H1 (cell line): ENCODE measurements at regions not wholly inside any gene's neighbourhood (a gene's known extent, or its start where the extent isn't known, plus 50 kb on each side); places are given as distances from the start of the nearest gene placed in this dataset.

Experiments used
- CTCF ChIA-PET: fragments of 300-600 bp; sonication (Branson Sonifier 250); formaldehyde crosslinking; loops from one replicate; lab custom pipeline; 2021; ENCODE audit not compliant: partially characterized antibody; lab: Charles Lee
- POLR2A ChIA-PET: fragments of 300-600 bp; sonication (Branson Sonifier 250); formaldehyde crosslinking; loops from one replicate; lab custom pipeline; 2021; ENCODE audit warnings: inconsistent platforms; ENCODE audit not compliant: partially characterized antibody; lab: Charles Lee
- DNase-seq, 2 experiments: peaks; one replicate each; pipeline versions ENCODE4 v3.0.0 to v3.0.0-alpha.2; 2010 to 2022; ENCODE audit warnings: low spot score in 2 of 2, low read depth in 1 of 2, mixed read lengths in 1 of 2
- FAIRE-seq: peaks from 2 replicates; lab custom pipeline; 2011; peaks lifted over from hg19 to GRCh38; lab: Jason Lieb, UNC
- H2AFZ ChIP-seq: 2 replicates; pipeline ENCODE4 v1.8.1; 2012; ENCODE audit warnings: low read length, inconsistent platforms
- H2AK5ac ChIP-seq: 2 replicates; pipeline ENCODE4 v1.6.1; 2013; ENCODE audit warnings: low read depth, low read length
- H2BK120ac ChIP-seq: replicated peaks from 2 replicates; pipeline ENCODE3; 2013; ENCODE audit warnings: low read depth, low read length, inconsistent platforms
- H2BK12ac ChIP-seq: 2 replicates; pipeline ENCODE4 v1.6.1; 2013; ENCODE audit warnings: low read depth, low read length
- H2BK15ac ChIP-seq: 2 replicates; pipeline ENCODE4 v1.6.1; 2013; ENCODE audit warnings: low read length
- H2BK20ac ChIP-seq: 2 replicates; pipeline ENCODE4 v1.6.1; 2013; ENCODE audit warnings: low read length
- H2BK5ac ChIP-seq: 2 replicates; pipeline ENCODE4 v1.6.1; 2013; ENCODE audit warnings: low read depth, low read length
- H3K14ac ChIP-seq: 2 replicates; pipeline ENCODE4 v1.6.1; 2013; ENCODE audit warnings: inconsistent platforms; ENCODE audit not compliant: insufficient read length
- H3K18ac ChIP-seq: 2 replicates; pipeline ENCODE4 v1.6.1; 2013; ENCODE audit warnings: low read length; ENCODE audit errors: extremely low read depth
- H3K23ac ChIP-seq: 2 replicates; pipeline ENCODE4 v1.6.1; 2013; ENCODE audit warnings: inconsistent platforms; ENCODE audit not compliant: insufficient read length
- H3K23me2 ChIP-seq: 2 replicates; pipeline ENCODE4 v1.6.1; 2013; ENCODE audit warnings: low read depth, low read length
- H3K27ac ChIP-seq: 2 replicates; pipeline ENCODE4 v1.6.1; 2011; ENCODE audit warnings: low read depth, low read length, inconsistent platforms
- H3K27me3 ChIP-seq, 4 experiments: replicated peaks in 1 of 4; 1 replicate in 1 of 4; 2 replicates in 3 of 4; pipeline versions ENCODE4 v1.6.1 to v1.8.1; 2011 to 2013; ENCODE audit warnings: low read length in 3 of 4, mild to moderate bottlenecking in 3 of 4, inconsistent platforms in 2 of 4, mixed read lengths in 2 of 4, moderate library complexity in 1 of 4; ENCODE audit not compliant: control insufficient read depth in 3 of 4, insufficient read depth in 3 of 4; ENCODE audit errors: extremely low read depth in 1 of 4
- H3K36me3 ChIP-seq, 4 experiments: 2 replicates each; pipeline versions ENCODE4 v1.6.1 to v1.8.1; 2011 to 2013; ENCODE audit warnings: mild to moderate bottlenecking in 4 of 4, low read length in 3 of 4, moderate library complexity in 2 of 4, control low read depth in 1 of 4, inconsistent platforms in 1 of 4; ENCODE audit not compliant: insufficient read depth in 4 of 4, control insufficient read depth in 2 of 4
- H3K4ac ChIP-seq: replicated peaks from 2 replicates; pipeline ENCODE3; 2013; ENCODE audit warnings: low read length, low read depth, mixed read lengths, inconsistent platforms; ENCODE audit not compliant: insufficient read length
- H3K4me1 ChIP-seq, 4 experiments: replicated peaks in 1 of 4; 1 replicate in 1 of 4; 2 replicates in 3 of 4; pipeline versions ENCODE4 v1.6.1 to v1.8.1; 2011 to 2013; ENCODE audit warnings: low read length in 3 of 4, inconsistent platforms in 2 of 4, mixed read lengths in 1 of 4; ENCODE audit not compliant: insufficient read depth in 4 of 4, control insufficient read depth in 3 of 4
- H3K4me2 ChIP-seq, 2 experiments: 2 replicates each; pipeline versions ENCODE4 v1.6.1 to v1.8.1; 2011 to 2013; ENCODE audit warnings: low read depth in 2 of 2, low read length in 2 of 2, control low read depth in 1 of 2, inconsistent platforms in 1 of 2, mild to moderate bottlenecking in 1 of 2; ENCODE audit not compliant: insufficient read depth in 1 of 2
- H3K4me3 ChIP-seq, 4 experiments: fragments of 200-600, 300-600 bp in 1 of 4; sonication (generic), shearing (Covaris generic), sonication (Bioruptor Twin) in 1 of 4; 2 replicates each; pipeline versions ENCODE4 v1.5.1 to v1.8.1; 2011 to 2016; ENCODE audit warnings: low read length in 4 of 4, low read depth in 3 of 4, control low read depth in 2 of 4, inconsistent platforms in 2 of 4, mild to moderate bottlenecking in 2 of 4, mixed read lengths in 1 of 4, moderate library complexity in 1 of 4; ENCODE audit not compliant: insufficient read depth in 2 of 4; ENCODE audit errors: extremely low read depth in 1 of 4
- H3K56ac ChIP-seq: replicated peaks from 2 replicates; pipeline ENCODE3; 2013; ENCODE audit warnings: low read depth, mild to moderate bottlenecking, mixed read lengths, low read length, inconsistent platforms; ENCODE audit not compliant: insufficient read length
- H3K79me1 ChIP-seq: 2 replicates; pipeline ENCODE4 v1.6.1; 2013; ENCODE audit warnings: low read depth, low read length, control low read depth
- H3K79me2 ChIP-seq, 2 experiments: 2 replicates each; pipeline versions ENCODE4 v1.6.1 to v1.8.1; 2012 to 2013; ENCODE audit warnings: low read length in 2 of 2, mild to moderate bottlenecking in 2 of 2, inconsistent platforms in 1 of 2; ENCODE audit not compliant: insufficient read depth in 2 of 2, control insufficient read depth in 1 of 2
- H3K9ac ChIP-seq, 4 experiments: replicated peaks in 1 of 4; 1 replicate in 1 of 4; 2 replicates in 3 of 4; pipeline versions ENCODE4 v1.6.1 to v1.8.1; 2011 to 2013; ENCODE audit warnings: low read depth in 3 of 4, low read length in 3 of 4, control low read depth in 2 of 4, mild to moderate bottlenecking in 2 of 4, moderate library complexity in 2 of 4, inconsistent platforms in 1 of 4; ENCODE audit errors: extremely low read depth in 1 of 4
- H3K9me3 ChIP-seq, 2 experiments: 2 replicates each; pipeline versions ENCODE4 v1.6.1 to v1.8.1; 2012 to 2013; ENCODE audit warnings: mild to moderate bottlenecking in 2 of 2, moderate library complexity in 2 of 2, control low read depth in 1 of 2, inconsistent platforms in 1 of 2, low read depth in 1 of 2, low read length in 1 of 2, mixed read lengths in 1 of 2; ENCODE audit not compliant: insufficient read depth in 2 of 2
- H4K20me1 ChIP-seq, 2 experiments: replicated peaks in 1 of 2; 2 replicates each; pipeline versions ENCODE3 to v1.8.1; 2011 to 2013; ENCODE audit warnings: inconsistent platforms in 2 of 2, low read length in 2 of 2, mild to moderate bottlenecking in 1 of 2; ENCODE audit not compliant: insufficient read depth in 2 of 2, control insufficient read depth in 1 of 2
- H4K5ac ChIP-seq: 2 replicates; pipeline ENCODE4 v1.6.1; 2013; ENCODE audit warnings: low read length, low read depth, mixed read lengths, inconsistent platforms; ENCODE audit not compliant: insufficient read length
- H4K8ac ChIP-seq: 2 replicates; pipeline ENCODE4 v1.8.0; 2013; ENCODE audit warnings: mild to moderate bottlenecking, moderate library complexity, low read length, inconsistent platforms; ENCODE audit not compliant: insufficient read depth; ENCODE audit errors: extremely low read depth
- H4K91ac ChIP-seq: replicated peaks from 2 replicates; pipeline ENCODE3; 2013; ENCODE audit warnings: low read length, mixed read lengths, inconsistent platforms; ENCODE audit not compliant: insufficient read length
- BRCA1 ChIP-seq: IDR thresholded peaks from 2 replicates; pipeline ENCODE4 v1.6.1; 2012; ENCODE audit warnings: low read depth, low read length, improper control_type of control experiment
- POU5F1 ChIP-seq: IDR thresholded peaks from 2 replicates; pipeline ENCODE4 v1.6.1; 2011; ENCODE audit warnings: low read depth, mild to moderate bottlenecking, low read length, moderate library complexity
- RBBP5 ChIP-seq: IDR thresholded peaks from 2 replicates; pipeline ENCODE4 v1.7.1; 2012; ENCODE audit warnings: low read depth, mild to moderate bottlenecking, inconsistent platforms, low read length, moderate library complexity, borderline replicate concordance
- RNF2 ChIP-seq: fragments of 200-900, 300-1000 bp; sonication (generic); IDR thresholded peaks from 2 replicates; pipeline ENCODE4 v1.7.1; 2016; ENCODE audit warnings: borderline replicate concordance, low read depth, mild to moderate bottlenecking, antibody characterized with exemption, low read length; ENCODE audit not compliant: poor library complexity, severe bottlenecking; ENCODE audit errors: missing control alignments
- SP2 ChIP-seq: IDR thresholded peaks from 2 replicates; pipeline ENCODE4 v1.6.1; 2012; ENCODE audit warnings: mild to moderate bottlenecking, low read length, inconsistent platforms
- TAF1 ChIP-seq: IDR thresholded peaks from 2 replicates; pipeline ENCODE4 v1.6.1; 2011; ENCODE audit warnings: mild to moderate bottlenecking, low read depth, low read length
- ZNF274 ChIP-seq: IDR thresholded peaks from 2 replicates; pipeline ENCODE4 v1.7.0; 2012; ENCODE audit warnings: low read length, borderline replicate concordance; ENCODE audit errors: extremely low read depth
- WGBS, 2 experiments: shearing (Covaris generic) in 1 of 2; methylation state at CpG; one replicate each; pipeline versions ENCODE4 v1.1.6 to v1.1.7; 2013 to 2015; ENCODE audit warnings: low lambda C conversion rate in 2 of 2, mixed read lengths in 2 of 2, inconsistent platforms in 1 of 2, low coverage in 1 of 2, missing lambda C conversion rate in 1 of 2; ENCODE audit not compliant: insufficient replicate concordance in 2 of 2, insufficient coverage in 1 of 2, insufficient read length in 1 of 2; ENCODE audit errors: extremely low coverage in 1 of 2, missing lambda C conversion rate in 1 of 2; 5-methylcytosine and 5-hydroxymethylcytosine counted together
- TF ChIP-seq, protein P1 (sequence below): IDR thresholded peaks from 2 replicates; pipeline ENCODE4 v1.6.1; 2011; ENCODE audit warnings: low read depth, mild to moderate bottlenecking, low read length; ENCODE audit not compliant: insufficient read depth
- TF ChIP-seq, protein P2 (sequence below), 3 experiments: IDR thresholded peaks; 1 replicate in 2 of 3; 2 replicates in 1 of 3; pipeline versions ENCODE4 v1.5.1 to v1.6.1; 2011; ENCODE audit warnings: low read length in 3 of 3, mild to moderate bottlenecking in 3 of 3, inconsistent platforms in 2 of 3, low read depth in 1 of 3, moderate library complexity in 1 of 3; ENCODE audit not compliant: insufficient read depth in 1 of 3; ENCODE audit errors: control extremely low read depth in 1 of 3

DNA sequence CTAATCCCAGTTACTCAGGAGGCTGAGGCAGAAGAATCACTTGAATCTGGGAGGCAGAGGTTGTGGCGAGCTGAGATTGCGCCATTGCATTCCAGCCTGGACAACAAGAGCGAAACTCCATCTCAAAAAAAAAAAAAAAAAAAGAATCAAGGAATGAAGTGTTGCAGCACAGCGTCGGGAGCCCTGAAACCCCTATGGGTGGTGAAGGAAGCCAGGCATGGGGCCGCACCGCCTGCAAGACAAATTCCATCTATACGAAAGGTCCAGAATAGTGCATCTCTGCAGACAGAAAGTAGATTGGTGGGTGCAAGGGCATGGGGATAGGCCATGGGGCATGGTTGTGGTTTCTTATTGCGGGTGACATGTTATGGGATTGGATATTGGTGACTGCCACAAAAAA, 98.6 kb upstream of the PRR20G start:
- no peak overlapping the region for H4K5ac ChIP-seq
- POLR2A ChIA-PET = no interaction called here
- H3K56ac ChIP-seq = no peak overlapping the region
- H2BK5ac ChIP-seq = no peak overlapping the region
- no peak overlapping the region for H3K4me3 ChIP-seq
- H3K27ac ChIP-seq = no peak overlapping the region
- TF ChIP-seq, protein P1, sequence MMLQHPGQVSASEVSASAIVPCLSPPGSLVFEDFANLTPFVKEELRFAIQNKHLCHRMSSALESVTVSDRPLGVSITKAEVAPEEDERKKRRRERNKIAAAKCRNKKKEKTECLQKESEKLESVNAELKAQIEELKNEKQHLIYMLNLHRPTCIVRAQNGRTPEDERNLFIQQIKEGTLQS = no peak
- TF ChIP-seq, protein P2, sequence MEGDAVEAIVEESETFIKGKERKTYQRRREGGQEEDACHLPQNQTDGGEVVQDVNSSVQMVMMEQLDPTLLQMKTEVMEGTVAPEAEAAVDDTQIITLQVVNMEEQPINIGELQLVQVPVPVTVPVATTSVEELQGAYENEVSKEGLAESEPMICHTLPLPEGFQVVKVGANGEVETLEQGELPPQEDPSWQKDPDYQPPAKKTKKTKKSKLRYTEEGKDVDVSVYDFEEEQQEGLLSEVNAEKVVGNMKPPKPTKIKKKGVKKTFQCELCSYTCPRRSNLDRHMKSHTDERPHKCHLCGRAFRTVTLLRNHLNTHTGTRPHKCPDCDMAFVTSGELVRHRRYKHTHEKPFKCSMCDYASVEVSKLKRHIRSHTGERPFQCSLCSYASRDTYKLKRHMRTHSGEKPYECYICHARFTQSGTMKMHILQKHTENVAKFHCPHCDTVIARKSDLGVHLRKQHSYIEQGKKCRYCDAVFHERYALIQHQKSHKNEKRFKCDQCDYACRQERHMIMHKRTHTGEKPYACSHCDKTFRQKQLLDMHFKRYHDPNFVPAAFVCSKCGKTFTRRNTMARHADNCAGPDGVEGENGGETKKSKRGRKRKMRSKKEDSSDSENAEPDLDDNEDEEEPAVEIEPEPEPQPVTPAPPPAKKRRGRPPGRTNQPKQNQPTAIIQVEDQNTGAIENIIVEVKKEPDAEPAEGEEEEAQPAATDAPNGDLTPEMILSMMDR (IDR thresholded peaks at IDR 0.05; ENCODE audit: control extremely low read depth in 1 of 3, insufficient read depth in 1 of 3, low read depth in 1 of 3, low read length in 3 of 3) = no peak
- TF ChIP-seq BRCA1 (no peak), SP2 (no peak), RBBP5 (no peak), TAF1 (no peak), ZNF274 (no peak), RNF2 (no peak), POU5F1 (no peak)
- H4K20me1 ChIP-seq = no peaks in the 10 kb centered on the region
- no peak overlapping the region for H3K23ac ChIP-seq
- H3K9me3 ChIP-seq = no peaks in the 10 kb centered on the region
- 79% methylated on average over 8 of the region's 9 CpGs; no CpG with 5 or more reads in 1 of the 2 experiments for WGBS, 2 experiments
- FAIRE-seq (no peak), DNase-seq (no peak)
- no peak overlapping the region for H2BK15ac ChIP-seq
- no peak overlapping the region for H3K4ac ChIP-seq
- H3K27me3 ChIP-seq = no peaks in the 10 kb centered on the region
- H2BK12ac ChIP-seq = no peak overlapping the region
- CTCF ChIA-PET = no interaction called here
- H2BK120ac ChIP-seq = no peak overlapping the region
- no peak overlapping the region for H3K14ac ChIP-seq
- no peak overlapping the region for H4K91ac ChIP-seq
- H3K9ac ChIP-seq = no peak overlapping the region
- no peaks in the 10 kb centered on the region for H3K79me2 ChIP-seq
- H2BK20ac ChIP-seq = no peak overlapping the region
- H3K18ac ChIP-seq = no peak overlapping the region
- H3K36me3 ChIP-seq = no peaks in the 10 kb centered on the region
- no peaks in the 10 kb centered on the region for H3K23me2 ChIP-seq
- H3K79me1 ChIP-seq = no peaks in the 10 kb centered on the region
- H4K8ac ChIP-seq = no peak overlapping the region
- H2AFZ ChIP-seq = no peak overlapping the region
- no peaks in the 10 kb centered on the region; a peak in 1 of 7 replicates for H3K4me1 ChIP-seq
- no peak overlapping the region for H2AK5ac ChIP-seq
- no peak overlapping the region for H3K4me2 ChIP-seq
